Daoy (cell line): ENCODE measurements at regions not wholly inside any gene's neighbourhood (a gene's known extent, or its start where the extent isn't known, plus 50 kb on each side); places are given as distances from the start of the nearest gene placed in this dataset.
A peak's percentile ranks its signal among the peaks of the same experiment; 100 is the strongest.

Experiments used
- DNase-seq: peaks from one replicate; pipeline ENCODE4 v3.0.0-alpha.2; 2015; ENCODE audit warnings: low read depth

GRCh38 chr6:43983191-43983590, 144.1 kb downstream of the MRPL14 start:
- DNase-seq, result no peak

GRCh38 chr6:43982084-43982625, 145.1 kb downstream of the MRPL14 start:
- no peak for DNase-seq

GRCh38 chr6:43981363-43981990, 145.8 kb downstream of the MRPL14 start:
- no peak for DNase-seq

GRCh38 chr6:43980004-43980795, 147.1 kb downstream of the MRPL14 start:
- no peak for DNase-seq

GRCh38 chr6:43979525-43979924, 147.7 kb downstream of the MRPL14 start:
- no peak for DNase-seq

- DNase-seq, result no peak
Measured at GRCh38 chr6:43978473-43979346, 148.5 kb downstream of the MRPL14 start.

GRCh38 chr6:43977404-43978111, 149.7 kb downstream of the MRPL14 start:
- peak; percentile 37 for DNase-seq

- DNase-seq, result no peak
Measured at GRCh38 chr6:43976706-43977403, 150.4 kb downstream of the MRPL14 start.

GRCh38 chr6:43974643-43975230, 152.5 kb downstream of the MRPL14 start:
- DNase-seq, result no peak

- no peak for DNase-seq
Measured at GRCh38 chr6:43973357-43973756, 153.9 kb downstream of the MRPL14 start.

- DNase-seq, result peak; percentile 90
Measured at GRCh38 chr6:43972913-43973300, 154.3 kb downstream of the MRPL14 start.

GRCh38 chr6:43972179-43972912, 154.9 kb downstream of the MRPL14 start:
- peak; percentile 54 for DNase-seq

- DNase-seq, result no peak
Measured at GRCh38 chr6:43971776-43972126, 155.5 kb downstream of the MRPL14 start.

GRCh38 chr6:43970913-43971775, 156.1 kb downstream of the MRPL14 start:
- DNase-seq, result no peak

- DNase-seq, result no peak
Measured at GRCh38 chr6:43970068-43970912, 157.0 kb downstream of the MRPL14 start.

- no peak for DNase-seq
Measured at GRCh38 chr6:43969158-43969981, 157.9 kb downstream of the MRPL14 start.
